ENCODE measurements at regions not wholly inside any gene's neighbourhood (a gene's known extent, or its start where the extent isn't known, plus 50 kb on each side); places are given as distances from the start of the nearest gene placed in this dataset.

- H3K36me3 ChIP-seq (ENCODE audit: insufficient read depth, low read length), result no peaks in the 10 kb centered on the region
- no peaks in the 10 kb centered on the region for H3K9me2 ChIP-seq (ENCODE audit: low read depth, low read length)
These were observed 484.0 kb upstream of the MBL2 start for GRCh38 chr10:53256623-53257022.

GRCh38 chr10:53255661-53256205 lies 483.1 kb upstream of the MBL2 start:
- no peak overlapping the region for H2AFZ ChIP-seq (ENCODE audit: low read length)
- no peaks in the 10 kb centered on the region for H3K27me3 ChIP-seq (ENCODE audit: insufficient read depth, low read length)
- H3K4me3 ChIP-seq (ENCODE audit: low read depth, low read length, poor library complexity, severe bottlenecking), result no peak overlapping the region
- no peaks in the 10 kb centered on the region for H3K36me3 ChIP-seq (ENCODE audit: insufficient read depth, low read length)
- no peaks in the 10 kb centered on the region for H3K4me1 ChIP-seq (ENCODE audit: insufficient read depth, low read length, severe bottlenecking)
- no peak overlapping the region for H3K27ac ChIP-seq (ENCODE audit: low read depth, low read length, poor library complexity, severe bottlenecking)
- no peak overlapping the region for H3K9ac ChIP-seq (ENCODE audit: low read length)
- H4K20me1 ChIP-seq (ENCODE audit: insufficient read depth, low read length), result no peaks in the 10 kb centered on the region
- H3K4me2 ChIP-seq (ENCODE audit: low read length), result no peak overlapping the region
- no peaks in the 10 kb centered on the region for H3K9me3 ChIP-seq (ENCODE audit: low read length)
- no peaks in the 10 kb centered on the region for H3F3A ChIP-seq (ENCODE audit: insufficient read depth, low read length)
- H3K79me2 ChIP-seq (ENCODE audit: insufficient read depth, low read length), result no peaks in the 10 kb centered on the region
- H3K9me2 ChIP-seq (ENCODE audit: low read depth, low read length), result no peaks in the 10 kb centered on the region
- TF ChIP-seq EZH2 (IDR thresholded peaks at IDR 0.05; ENCODE audit: borderline replicate concordance, low read length), result no peak
- TF ChIP-seq CTCF (IDR thresholded peaks at IDR 0.05; ENCODE audit: low read length), result no peak

More at GRCh38 chr10:53256623-53257022, 484.0 kb upstream of the MBL2 start:
- Histone ChIP-seq H3K9ac (ENCODE audit: low read length) (no peak overlapping the region), H3K4me1 (ENCODE audit: insufficient read depth, low read length, severe bottlenecking) (no peaks in the 10 kb centered on the region), H3K9me3 (ENCODE audit: low read length) (no peaks in the 10 kb centered on the region), H3K79me2 (ENCODE audit: insufficient read depth, low read length) (no peaks in the 10 kb centered on the region), H3K27ac (ENCODE audit: low read depth, low read length, poor library complexity, severe bottlenecking) (no peak overlapping the region), H3F3A (ENCODE audit: insufficient read depth, low read length) (no peaks in the 10 kb centered on the region), H2AFZ (ENCODE audit: low read length) (no peak overlapping the region), H3K27me3 (ENCODE audit: insufficient read depth, low read length) (no peaks in the 10 kb centered on the region), H3K4me2 (ENCODE audit: low read length) (no peak overlapping the region), H4K20me1 (ENCODE audit: insufficient read depth, low read length) (no peaks in the 10 kb centered on the region), H3K4me3 (ENCODE audit: low read depth, low read length, poor library complexity, severe bottlenecking) (no peak overlapping the region)
- TF ChIP-seq CTCF (IDR thresholded peaks at IDR 0.05; ENCODE audit: low read length) (no peak), EZH2 (IDR thresholded peaks at IDR 0.05; ENCODE audit: borderline replicate concordance, low read length) (no peak)

- Histone ChIP-seq H3K4me2 (ENCODE audit: low read length) (no peak overlapping the region), H3K27me3 (ENCODE audit: insufficient read depth, low read length) (no peaks in the 10 kb centered on the region), H3K4me1 (ENCODE audit: insufficient read depth, low read length, severe bottlenecking) (no peaks in the 10 kb centered on the region), H3K27ac (ENCODE audit: low read depth, low read length, poor library complexity, severe bottlenecking) (no peak overlapping the region), H3K4me3 (ENCODE audit: low read depth, low read length, poor library complexity, severe bottlenecking) (no peak overlapping the region), H2AFZ (ENCODE audit: low read length) (no peak overlapping the region), H4K20me1 (ENCODE audit: insufficient read depth, low read length) (no peaks in the 10 kb centered on the region), H3K9me2 (ENCODE audit: low read depth, low read length) (no peaks in the 10 kb centered on the region), H3K36me3 (ENCODE audit: insufficient read depth, low read length) (no peaks in the 10 kb centered on the region), H3F3A (ENCODE audit: insufficient read depth, low read length) (no peaks in the 10 kb centered on the region), H3K9me3 (ENCODE audit: low read length) (no peaks in the 10 kb centered on the region), H3K79me2 (ENCODE audit: insufficient read depth, low read length) (no peaks in the 10 kb centered on the region), H3K9ac (ENCODE audit: low read length) (no peak overlapping the region)
- TF ChIP-seq EZH2 (IDR thresholded peaks at IDR 0.05; ENCODE audit: borderline replicate concordance, low read length) (no peak), CTCF (IDR thresholded peaks at IDR 0.05; ENCODE audit: low read length) (no peak)
These were observed 480.6 kb upstream of the MBL2 start for GRCh38 chr10:53253221-53253620.

All from OCI-LY1 (cell line).